HT-29 (cell line): ENCODE measurements at regions not wholly inside any gene's neighbourhood (a gene's known extent, or its start where the extent isn't known, plus 50 kb on each side); places are given as distances from the start of the nearest gene placed in this dataset. TPM values are rescaled to one million over a fixed set of nuclear protein-coding genes. Genes with fewer than 3 reads are reported as not detected.

Source experiments
- DNase-seq: peaks from one replicate; pipeline ENCODE4 v3.0.0-alpha.2; 2015; ENCODE audit warnings: low spot score
- small RNA-seq: library from RNA; depleted of rRNA; stranded (forward); fragments of <200 nt; gene quantifications from one replicate; pipeline ENCODE3, GENCODE V24; 2014

DNA sequence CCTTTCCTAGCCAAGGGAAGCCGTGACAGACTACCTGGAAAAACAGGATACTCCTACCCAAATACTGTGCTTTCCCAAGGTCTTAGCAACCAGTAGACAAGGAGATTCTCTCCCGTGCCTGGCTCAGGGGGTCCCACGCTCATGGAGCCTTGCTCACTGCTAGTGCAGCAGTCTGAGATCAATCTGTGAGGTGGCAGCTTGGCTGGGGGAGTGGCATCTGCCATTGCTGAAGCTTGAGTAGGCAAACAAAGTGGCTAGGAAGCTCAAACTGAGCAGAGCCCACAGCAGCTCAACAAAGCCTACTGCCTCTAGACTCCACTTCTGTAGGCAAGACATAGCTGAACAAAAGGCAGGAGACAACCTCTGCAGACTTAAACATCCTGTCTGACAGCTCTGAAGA lies 177.1 kb downstream of the PARM1 start:
- no peak for DNase-seq

DNA sequence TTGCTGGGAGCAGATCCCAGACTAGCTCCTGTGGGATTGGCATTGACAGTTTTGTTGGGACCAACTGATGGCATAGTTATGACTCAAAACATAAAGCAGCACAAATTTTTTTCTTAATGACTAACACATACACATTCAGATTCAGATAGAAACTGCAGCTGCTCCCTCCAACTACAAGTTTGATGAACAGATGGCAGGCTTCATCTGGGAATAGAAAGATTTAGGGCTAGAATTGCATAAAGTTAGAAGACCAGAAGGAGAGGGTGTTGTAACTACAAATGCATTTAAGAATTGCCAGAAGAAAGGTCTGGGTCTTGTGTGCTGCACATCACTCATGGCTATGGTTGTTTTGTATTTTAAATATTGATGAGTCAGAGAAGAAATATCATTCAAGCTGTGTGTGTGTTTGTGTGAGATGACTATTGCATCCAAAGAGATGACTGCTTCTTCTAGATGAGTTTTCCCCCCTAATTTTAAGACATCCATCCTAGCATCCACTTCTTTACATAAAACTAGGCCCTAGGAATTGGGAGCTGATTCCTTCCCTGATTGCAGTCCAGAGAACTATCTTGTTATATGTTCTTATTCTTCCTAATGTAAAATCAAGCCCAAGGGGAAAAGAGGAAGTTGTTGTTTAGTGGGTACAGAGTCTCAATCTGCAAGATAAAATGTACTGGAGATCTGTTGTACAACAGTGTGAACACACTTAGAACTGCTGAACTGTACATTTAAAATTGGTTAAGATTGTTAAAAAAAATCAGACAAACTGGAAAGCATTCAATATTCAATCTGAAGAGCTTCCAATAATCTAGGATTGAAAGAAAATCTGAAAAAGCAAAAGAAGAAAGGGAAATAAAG lies 175.1 kb downstream of the PARM1 start:
- DNase-seq = no peak

DNA sequence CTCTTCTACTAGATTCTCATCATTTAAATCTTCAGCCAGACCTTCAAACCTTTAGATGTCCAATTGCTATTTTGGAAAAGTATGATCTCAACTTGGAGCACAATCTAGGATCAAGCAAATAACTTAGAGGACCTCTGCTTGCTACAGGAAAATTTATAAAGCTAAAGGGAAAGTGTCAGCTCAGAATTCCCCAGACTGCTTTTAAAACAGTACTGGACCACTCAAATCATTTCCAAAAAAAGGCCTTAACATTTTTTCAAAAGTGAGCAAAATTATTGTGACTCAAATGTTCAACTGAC lies 169.8 kb downstream of the PARM1 start:
- DNase-seq = no peak

DNA sequence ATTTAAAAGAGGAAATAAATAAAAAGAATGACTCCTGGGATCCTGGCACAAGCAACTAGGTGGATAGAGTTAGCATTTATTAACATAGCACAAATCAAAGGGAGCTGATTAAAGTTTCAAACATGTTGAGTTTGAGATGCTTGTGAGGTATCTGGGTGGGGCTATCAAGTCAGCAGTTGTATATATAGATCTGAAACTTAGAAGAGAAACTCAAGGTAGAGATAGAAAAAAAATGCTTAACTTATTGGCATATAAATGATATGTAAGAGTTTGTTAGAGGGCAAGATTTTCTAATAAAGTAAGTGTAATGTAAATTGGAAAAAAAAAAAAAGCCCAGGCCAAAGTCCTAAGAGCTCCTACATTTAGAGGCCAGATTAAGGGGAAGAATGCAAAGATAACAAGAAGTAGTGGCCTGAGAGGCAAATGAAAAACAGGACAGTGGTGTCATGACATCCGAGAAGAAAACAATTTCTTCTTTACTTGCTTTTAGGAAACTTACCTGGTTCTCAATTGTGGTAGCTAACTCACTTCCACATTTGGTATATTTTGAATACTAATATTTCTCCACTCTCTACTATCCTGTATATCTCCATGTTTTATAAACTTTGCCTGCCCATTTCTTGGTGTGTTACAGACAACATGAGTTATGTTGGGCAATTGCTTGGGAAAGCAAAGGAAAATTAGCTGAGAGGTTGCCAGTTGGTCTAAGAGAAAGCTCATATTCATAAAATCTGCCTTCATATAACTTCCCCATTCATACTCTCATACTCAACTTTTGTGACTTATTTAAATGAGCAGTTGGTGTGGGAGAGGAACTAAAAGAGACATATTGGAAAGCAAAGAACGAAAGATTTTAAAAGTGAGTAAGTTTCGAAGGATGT lies 169.2 kb downstream of the PARM1 start:
- DNase-seq = no peak

Small RNA genes in the stretch of these regions (small RNA-seq; reads per million reads assigned to genes)
- not detected for gene AC093870.1
